Muscle of back (tissue), 3 donors: ENCODE measurements at regions not wholly inside any gene's neighbourhood (a gene's known extent, or its start where the extent isn't known, plus 50 kb on each side); places are given as distances from the start of the nearest gene placed in this dataset.

ENCODE experiments used
- DNase-seq, 3 donors: peaks; one replicate each; pipeline versions ENCODE4 v3.0.0 to v3.0.0-alpha.2; 2013

- DNase-seq: no peak
These were observed 124.2 kb downstream of the SIK1 start for GRCh38 chr21:43302769-43303168.

GRCh38 chr21:43302062-43302700 lies 124.8 kb downstream of the SIK1 start:
- no peak for DNase-seq

- no peak for DNase-seq
These were observed 125.4 kb downstream of the SIK1 start for GRCh38 chr21:43301409-43302061.

- peak in 1 of 3 donors; percentile 74 for DNase-seq
These were observed 126.2 kb downstream of the SIK1 start for GRCh38 chr21:43300496-43301408.

- no peak for DNase-seq
These were observed 127.3 kb downstream of the SIK1 start for GRCh38 chr21:43299441-43300277.

- DNase-seq: no peak
These were observed 128.1 kb downstream of the SIK1 start for GRCh38 chr21:43298546-43299440.

- DNase-seq: no peak
These were observed 128.9 kb downstream of the SIK1 start for GRCh38 chr21:43297989-43298388.

GRCh38 chr21:43297391-43297981 lies 128.7 kb downstream of the CRYAA start:
- DNase-seq: no peak

GRCh38 chr21:43295066-43295958 lies 126.5 kb downstream of the CRYAA start:
- DNase-seq: no peak

- no peak for DNase-seq
These were observed 125.5 kb downstream of the CRYAA start for GRCh38 chr21:43294194-43294902.

GRCh38 chr21:43292866-43293142 lies 124.0 kb downstream of the CRYAA start:
- no peak for DNase-seq

- DNase-seq: no peak
These were observed 123.4 kb downstream of the CRYAA start for GRCh38 chr21:43292041-43292865.

GRCh38 chr21:43291347-43291950 lies 122.6 kb downstream of the CRYAA start:
- no peak for DNase-seq

- DNase-seq: peak in 1 of 3 donors; percentile 75
These were observed 121.9 kb downstream of the CRYAA start for GRCh38 chr21:43290421-43291346.

GRCh38 chr21:43289966-43290365 lies 121.2 kb downstream of the CRYAA start:
- DNase-seq: no peak

- no peak for DNase-seq
These were observed 120.6 kb downstream of the CRYAA start for GRCh38 chr21:43289442-43289841.
